Spleen (tissue), 11 donors: ENCODE measurements at regions not wholly inside any gene's neighbourhood (a gene's known extent, or its start where the extent isn't known, plus 50 kb on each side); places are given as distances from the start of the nearest gene placed in this dataset.

Source experiments
- DNase-seq: peaks from one replicate; pipeline ENCODE4 v3.0.0-alpha.2; 2020
- H3K27ac ChIP-seq, 8 donors: fragments of 200-600 bp; sonication (generic) in 7 of 8; 1 replicate in 4 of 8; 2 replicates in 4 of 8; pipeline versions ENCODE4 v1.5.0 to v1.8.0; 2016 to 2021; ENCODE audit warnings: inconsistent platforms in 4 of 8, mild to moderate bottlenecking in 4 of 8, moderate library complexity in 1 of 8
- H3K27me3 ChIP-seq, 7 donors: fragments of 200-600 bp; sonication (generic) in 6 of 7; replicated peaks in 1 of 7; 1 replicate in 4 of 7; 2 replicates in 3 of 7; pipeline versions ENCODE4 v1.5.0 to v1.8.0; 2016 to 2021; ENCODE audit warnings: inconsistent platforms in 3 of 7, mild to moderate bottlenecking in 1 of 7
- H3K36me3 ChIP-seq, 6 donors: fragments of 200-600 bp; sonication (generic) in 5 of 6; 1 replicate in 4 of 6; 2 replicates in 2 of 6; pipeline versions ENCODE4 v1.5.0 to v1.8.0; 2016 to 2021; ENCODE audit warnings: inconsistent platforms in 2 of 6
- H3K4me1 ChIP-seq, 6 donors: fragments of 200-600 bp; sonication (generic) in 5 of 6; 1 replicate in 3 of 6; 2 replicates in 3 of 6; pipeline versions ENCODE4 v1.5.0 to v1.8.0; 2016 to 2021; ENCODE audit warnings: inconsistent platforms in 3 of 6
- H3K4me3 ChIP-seq, 8 donors: fragments of 200-600 bp; sonication (generic) in 7 of 8; 1 replicate in 4 of 8; 2 replicates in 4 of 8; pipeline versions ENCODE4 v1.5.0 to v1.8.0; 2016 to 2021; ENCODE audit warnings: inconsistent platforms in 4 of 8, mild to moderate bottlenecking in 4 of 8, moderate library complexity in 2 of 8
- H3K9me3 ChIP-seq, 8 donors: fragments of 200-600 bp; sonication (generic) in 7 of 8; 1 replicate in 4 of 8; 2 replicates in 4 of 8; pipeline versions ENCODE4 v1.5.0 to v1.8.0; 2016 to 2021; ENCODE audit warnings: inconsistent platforms in 4 of 8
- CTCF ChIP-seq, 11 experiments: fragments of 200-600 bp in 7 of 11; fragments of 450-650 bp in 4 of 11; sonication (generic) in 4 of 11; IDR thresholded peaks in 8 of 11; conservative IDR thresholded peaks in 3 of 11; 1 replicate in 7 of 11; 2 replicates in 4 of 11; pipeline versions ENCODE4 v1.4.0 to v1.8.0; 2016 to 2021; ENCODE audit warnings: antibody characterized with exemption in 11 of 11, inconsistent platforms in 4 of 11, mild to moderate bottlenecking in 1 of 11
- POLR2A ChIP-seq, 3 donors: fragments of 450-650 bp; IDR thresholded peaks; one replicate each; pipeline ENCODE4 v1.5.1; 2017; ENCODE audit warnings: antibody characterized with exemption in 3 of 3, mild to moderate bottlenecking in 1 of 3
- POLR2AphosphoS5 ChIP-seq, 3 donors: sonication (generic); formaldehyde crosslinking; IDR thresholded peaks; one replicate each; pipeline ENCODE4 v1.5.1; 2017; ENCODE audit warnings: antibody characterized with exemption in 3 of 3
- WGBS, 5 donors: extraction: QIAGEN DNeasy Blood & Tissue Kit in 3 of 5; methylation state at CpG; one replicate each; pipeline versions ENCODE4 v1.1.5 to v1.1.7; 2013 to 2018; 5-methylcytosine and 5-hydroxymethylcytosine counted together
- intact Hi-C: fragments of 100-400 bp; cut with DNase I; formaldehyde crosslinking; loops from one replicate; pipeline ENCODE4 v1.15.0; 2023; ENCODE audit warnings: low total_unique reads
- donor health status: healthy with polysubstance abuse.
- donor health status: DM: no; HTN: no; CAD: no; lungs with moderate emphysema.
- donor health status: DM: no; HTN: no; CAD: no.
- donor health status: Bipolar disorder and iron deficiency.
- donor health status: healthy.
- donor health status: DM: no; HTN: no; CAD: no.
- donor health status: DM: yes; HTN: yes; CAD: no.

GRCh38 chrX:7198499-7198898, 50.5 kb upstream of the PUDP start:
- TF ChIP-seq CTCF (IDR thresholded peaks at IDR 0.05 in 8 of 11, conservative IDR thresholded peaks at IDR 0.05 in 3 of 11) (no peak), POLR2A (IDR thresholded peaks at IDR 0.05) (no peak), POLR2AphosphoS5 (IDR thresholded peaks at IDR 0.05) (no peak)
- H3K4me3 ChIP-seq: no peak overlapping the region
- no peaks in the 10 kb centered on the region for H3K27me3 ChIP-seq
- DNase-seq: no peak
- no peaks in the 10 kb centered on the region for H3K36me3 ChIP-seq
- 65 to 78% (median 71%) methylated on average over 5 of the region's 5 CpGs for WGBS, 5 donors
- intact Hi-C loops: no loop called here
- no peaks in the 10 kb centered on the region for H3K4me1 ChIP-seq
- no peaks in the 10 kb centered on the region for H3K9me3 ChIP-seq
- H3K27ac ChIP-seq: no peak overlapping the region
